Skeletal muscle tissue (tissue), 3 donors: ENCODE measurements at regions not wholly inside any gene's neighbourhood (a gene's known extent, or its start where the extent isn't known, plus 50 kb on each side); places are given as distances from the start of the nearest gene placed in this dataset.

ENCODE experiments used
- H3K27ac ChIP-seq: one replicate; pipeline ENCODE4 v1.7.0; 2013; ENCODE audit warnings: mild to moderate bottlenecking, low read depth, low read length, inconsistent platforms
- H3K27me3 ChIP-seq, 3 donors: one replicate each; pipeline ENCODE4 v1.7.0; 2013; ENCODE audit warnings: low read length in 3 of 3; ENCODE audit not compliant: control insufficient read depth in 3 of 3, insufficient read depth in 3 of 3
- H3K36me3 ChIP-seq, 3 donors: one replicate each; pipeline ENCODE4 v1.7.0; 2013; ENCODE audit warnings: low read length in 3 of 3; ENCODE audit not compliant: control insufficient read depth in 3 of 3, insufficient read depth in 3 of 3
- H3K4me1 ChIP-seq, 3 donors: one replicate each; pipeline ENCODE4 v1.7.0; 2013; ENCODE audit warnings: low read length in 3 of 3, mild to moderate bottlenecking in 3 of 3; ENCODE audit not compliant: control insufficient read depth in 3 of 3, insufficient read depth in 3 of 3
- H3K4me3 ChIP-seq, 3 donors: one replicate each; pipeline ENCODE4 v1.7.0; 2013; ENCODE audit warnings: low read length in 3 of 3
- H3K9ac ChIP-seq, 3 donors: one replicate each; pipeline ENCODE4 v1.7.0; 2013; ENCODE audit warnings: low read length in 3 of 3, mild to moderate bottlenecking in 3 of 3, moderate library complexity in 2 of 3, low read depth in 1 of 3
- H3K9me3 ChIP-seq, 3 donors: one replicate each; pipeline ENCODE4 v1.7.0; 2013; ENCODE audit warnings: low read length in 3 of 3; ENCODE audit not compliant: control insufficient read depth in 3 of 3
- donor health status: Osteomylitis.

DNA sequence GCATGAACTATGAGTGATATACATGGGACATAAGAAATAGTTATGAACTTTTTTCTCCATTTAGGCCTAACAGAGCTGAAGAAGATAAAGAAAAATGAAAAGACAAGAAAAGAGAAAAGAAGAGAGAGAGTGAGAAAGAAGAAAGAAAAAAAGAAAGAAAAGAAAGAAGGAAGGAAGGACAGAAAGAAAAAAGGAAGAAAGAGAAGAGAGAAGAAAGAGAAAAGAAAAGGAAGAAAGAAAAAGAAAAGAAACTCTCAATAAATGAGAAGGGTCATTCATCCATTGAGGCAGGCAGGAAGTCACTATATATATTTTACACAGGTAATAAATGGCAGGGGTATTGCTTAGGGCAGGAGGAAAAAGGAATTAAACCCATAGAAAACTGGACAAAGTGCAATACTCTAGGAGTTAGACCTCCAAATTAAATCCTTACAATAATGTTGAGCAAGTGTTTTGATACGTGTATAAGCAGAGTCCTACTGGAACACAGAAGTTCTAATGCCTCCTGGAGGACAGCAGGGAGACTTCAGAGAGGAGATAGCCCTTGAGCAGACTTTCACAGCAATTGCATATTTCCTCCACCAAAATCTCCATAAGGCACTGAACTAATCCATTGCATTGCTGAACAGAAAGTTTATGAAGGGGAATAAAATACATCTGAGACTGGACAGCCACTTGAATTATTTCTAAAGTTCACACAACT, 86.4 kb upstream of the TENT5A start:
- Histone ChIP-seq H3K9me3 (no peaks in the 10 kb centered on the region), H3K4me1 (no peaks in the 10 kb centered on the region), H3K36me3 (no peaks in the 10 kb centered on the region), H3K9ac (no peak overlapping the region), H3K4me3 (no peak overlapping the region), H3K27ac (no peak overlapping the region), H3K27me3 (no peaks in the 10 kb centered on the region)

GRCh38 chr6:81838031-81838430, 85.5 kb upstream of the TENT5A start:
- H3K9me3 ChIP-seq, result no peaks in the 10 kb centered on the region
- no peaks in the 10 kb centered on the region for H3K4me1 ChIP-seq
- H3K27me3 ChIP-seq, result no peaks in the 10 kb centered on the region
- H3K36me3 ChIP-seq, result no peaks in the 10 kb centered on the region
- H3K9ac ChIP-seq, result no peak overlapping the region
- no peak overlapping the region for H3K27ac ChIP-seq
- no peak overlapping the region for H3K4me3 ChIP-seq

GRCh38 chr6:81834141-81834681, 81.7 kb upstream of the TENT5A start:
- H3K9me3 ChIP-seq, result no peaks in the 10 kb centered on the region
- H3K4me1 ChIP-seq, result no peaks in the 10 kb centered on the region
- H3K4me3 ChIP-seq, result no peak overlapping the region
- no peak overlapping the region for H3K9ac ChIP-seq
- H3K27me3 ChIP-seq, result no peaks in the 10 kb centered on the region
- no peaks in the 10 kb centered on the region for H3K36me3 ChIP-seq
- no peak overlapping the region for H3K27ac ChIP-seq

GRCh38 chr6:81832304-81832703, 79.8 kb upstream of the TENT5A start:
- Histone ChIP-seq H3K27me3 (no peaks in the 10 kb centered on the region), H3K36me3 (no peaks in the 10 kb centered on the region), H3K9me3 (peaks cover 0 to 2% (median 0%) of the 10 kb centered on the region in 3 donors), H3K4me3 (no peak overlapping the region), H3K9ac (no peak overlapping the region), H3K27ac (no peak overlapping the region), H3K4me1 (no peaks in the 10 kb centered on the region)

DNA sequence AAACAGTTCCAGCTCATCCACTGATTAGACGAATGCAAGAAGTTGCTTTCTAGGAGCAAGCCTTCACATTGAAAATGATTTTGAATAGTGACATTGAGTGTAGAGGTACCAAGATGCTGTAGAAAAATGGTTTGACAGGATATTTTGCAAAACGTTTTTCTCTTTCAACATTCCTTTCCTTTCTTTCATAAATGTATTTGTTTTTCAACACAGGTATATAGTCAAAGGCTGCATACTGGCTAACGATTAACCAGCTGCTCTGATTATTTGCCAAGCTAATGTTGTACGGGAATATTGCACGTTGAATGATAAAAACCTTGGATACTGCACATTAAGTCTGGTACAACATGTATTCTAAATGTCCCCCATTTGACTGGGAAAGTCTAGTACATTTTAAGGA, 78.8 kb upstream of the TENT5A start:
- Histone ChIP-seq H3K4me3 (no peak overlapping the region), H3K9me3 (peaks cover 0 to 2% (median 0%) of the 10 kb centered on the region in 3 donors), H3K4me1 (no peaks in the 10 kb centered on the region), H3K36me3 (no peaks in the 10 kb centered on the region), H3K9ac (no peak overlapping the region), H3K27ac (no peak overlapping the region), H3K27me3 (no peaks in the 10 kb centered on the region)

DNA sequence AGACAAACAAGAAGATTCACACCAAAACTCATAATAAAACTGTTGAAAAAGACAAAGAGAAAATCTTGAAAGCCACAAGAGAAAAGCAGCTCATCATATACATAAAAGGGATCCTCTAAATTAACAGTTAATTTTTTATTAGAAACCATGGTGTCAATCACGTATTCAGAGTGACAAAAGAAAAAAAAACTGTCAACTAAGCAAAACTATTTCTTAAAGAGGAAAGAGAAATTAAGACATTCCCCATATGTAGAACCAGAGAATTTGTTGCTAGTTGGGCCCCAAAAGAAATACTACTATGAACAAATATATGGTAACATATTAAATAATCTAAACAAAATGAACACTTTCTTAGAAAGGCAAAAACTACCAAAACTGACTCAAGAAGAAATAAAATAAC, 74.3 kb upstream of the TENT5A start:
- Histone ChIP-seq H3K27ac (no peak overlapping the region), H3K36me3 (no peaks in the 10 kb centered on the region), H3K4me1 (no peaks in the 10 kb centered on the region), H3K9ac (no peak overlapping the region), H3K9me3 (peaks cover 0 to 2% (median 0%) of the 10 kb centered on the region in 3 donors), H3K27me3 (no peaks in the 10 kb centered on the region), H3K4me3 (no peak overlapping the region)

GRCh38 chr6:81822568-81822967, 70.1 kb upstream of the TENT5A start:
- Histone ChIP-seq H3K9ac (no peak overlapping the region), H3K4me3 (no peak overlapping the region), H3K9me3 (peaks cover 0 to under 1% (median 0%) of the 10 kb centered on the region in 3 donors), H3K27me3 (no peaks in the 10 kb centered on the region), H3K36me3 (no peaks in the 10 kb centered on the region), H3K27ac (no peak overlapping the region), H3K4me1 (no peaks in the 10 kb centered on the region)

DNA sequence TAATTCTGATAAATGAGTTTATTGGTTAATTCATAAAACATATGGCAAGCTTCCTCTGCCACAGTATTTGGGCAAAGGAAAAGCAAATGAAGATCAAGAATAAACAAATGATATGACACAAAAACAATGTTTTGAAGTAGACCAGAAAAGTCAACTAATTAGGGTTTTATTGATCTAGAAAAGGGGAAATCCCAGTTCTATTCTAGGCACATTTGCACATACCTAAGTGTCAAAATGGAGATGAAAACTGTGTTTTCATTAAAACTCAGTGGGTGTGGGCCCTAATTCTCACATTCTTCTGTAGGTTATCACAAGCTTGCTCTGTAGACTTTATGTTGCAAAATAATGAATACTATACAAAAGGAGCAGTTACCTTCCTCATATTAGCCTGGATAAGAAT, 69.0 kb upstream of the TENT5A start:
- no peaks in the 10 kb centered on the region for H3K36me3 ChIP-seq
- H3K9ac ChIP-seq, result no peak overlapping the region
- no peaks in the 10 kb centered on the region for H3K9me3 ChIP-seq
- no peak overlapping the region for H3K4me3 ChIP-seq
- no peaks in the 10 kb centered on the region for H3K27me3 ChIP-seq
- H3K4me1 ChIP-seq, result no peaks in the 10 kb centered on the region
- no peak overlapping the region for H3K27ac ChIP-seq

DNA sequence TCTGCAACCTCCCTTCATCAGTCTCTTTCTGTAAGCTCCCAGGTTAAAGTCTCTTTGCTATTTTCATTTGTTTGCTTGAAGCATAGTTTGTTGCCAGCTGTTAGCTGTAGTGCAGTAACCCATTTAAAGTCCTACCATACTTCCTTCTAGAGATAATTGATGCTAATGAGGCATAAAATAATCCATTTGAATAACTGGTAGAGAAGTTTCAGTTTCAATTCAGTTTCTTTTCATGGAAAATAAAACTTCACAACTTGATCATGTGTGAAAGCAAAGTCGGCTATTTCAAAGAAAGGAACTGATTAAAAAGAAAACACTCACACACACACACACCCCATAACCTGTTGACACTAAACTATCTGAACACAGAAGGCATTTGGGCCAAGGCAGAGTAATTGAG, 68.5 kb upstream of the TENT5A start:
- Histone ChIP-seq H3K4me3 (no peak overlapping the region), H3K4me1 (no peaks in the 10 kb centered on the region), H3K9me3 (no peaks in the 10 kb centered on the region), H3K27ac (no peak overlapping the region), H3K27me3 (no peaks in the 10 kb centered on the region), H3K36me3 (no peaks in the 10 kb centered on the region), H3K9ac (no peak overlapping the region)

DNA sequence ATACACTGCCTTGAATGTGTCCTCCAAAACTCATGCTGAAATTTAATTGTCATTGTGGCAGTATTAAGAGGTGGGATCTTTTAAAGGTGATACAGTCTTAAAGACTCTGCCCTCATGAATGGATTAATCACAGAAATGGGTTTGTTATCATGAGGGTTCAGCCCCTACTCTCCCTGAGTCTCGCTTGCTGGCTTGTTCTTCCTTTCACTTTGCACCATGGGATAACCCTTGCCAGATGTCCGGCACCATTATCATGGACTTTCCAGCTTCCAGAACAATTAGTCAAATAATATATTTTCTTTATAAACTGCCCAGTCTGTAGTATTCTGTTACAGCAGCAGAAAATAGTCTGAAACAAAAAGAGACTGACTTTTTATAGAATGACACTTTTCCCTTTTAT, 67.9 kb upstream of the TENT5A start:
- no peak overlapping the region for H3K27ac ChIP-seq
- no peaks in the 10 kb centered on the region for H3K4me1 ChIP-seq
- no peaks in the 10 kb centered on the region for H3K9me3 ChIP-seq
- H3K4me3 ChIP-seq, result no peak overlapping the region
- no peaks in the 10 kb centered on the region for H3K36me3 ChIP-seq
- no peaks in the 10 kb centered on the region for H3K27me3 ChIP-seq
- H3K9ac ChIP-seq, result no peak overlapping the region
